H1 (cell line): ENCODE measurements at regions not wholly inside any gene's neighbourhood (a gene's known extent, or its start where the extent isn't known, plus 50 kb on each side); places are given as distances from the start of the nearest gene placed in this dataset.

Experiments used
- CTCF ChIA-PET: fragments of 300-600 bp; sonication (Branson Sonifier 250); formaldehyde crosslinking; loops from one replicate; lab custom pipeline; 2021; ENCODE audit not compliant: partially characterized antibody; lab: Charles Lee
- POLR2A ChIA-PET: fragments of 300-600 bp; sonication (Branson Sonifier 250); formaldehyde crosslinking; loops from one replicate; lab custom pipeline; 2021; ENCODE audit warnings: inconsistent platforms; ENCODE audit not compliant: partially characterized antibody; lab: Charles Lee
- DNase-seq, 2 experiments: peaks; one replicate each; pipeline versions ENCODE4 v3.0.0 to v3.0.0-alpha.2; 2010 to 2022; ENCODE audit warnings: low spot score in 2 of 2, low read depth in 1 of 2, mixed read lengths in 1 of 2
- FAIRE-seq: peaks from 2 replicates; lab custom pipeline; 2011; peaks lifted over from hg19 to GRCh38; lab: Jason Lieb, UNC
- H2AFZ ChIP-seq: 2 replicates; pipeline ENCODE4 v1.8.1; 2012; ENCODE audit warnings: low read length, inconsistent platforms
- H2AK5ac ChIP-seq: 2 replicates; pipeline ENCODE4 v1.6.1; 2013; ENCODE audit warnings: low read depth, low read length
- H2BK120ac ChIP-seq: replicated peaks from 2 replicates; pipeline ENCODE3; 2013; ENCODE audit warnings: low read depth, low read length, inconsistent platforms
- H2BK12ac ChIP-seq: 2 replicates; pipeline ENCODE4 v1.6.1; 2013; ENCODE audit warnings: low read depth, low read length
- H2BK15ac ChIP-seq: 2 replicates; pipeline ENCODE4 v1.6.1; 2013; ENCODE audit warnings: low read length
- H2BK20ac ChIP-seq: 2 replicates; pipeline ENCODE4 v1.6.1; 2013; ENCODE audit warnings: low read length
- H2BK5ac ChIP-seq: 2 replicates; pipeline ENCODE4 v1.6.1; 2013; ENCODE audit warnings: low read depth, low read length
- H3K14ac ChIP-seq: 2 replicates; pipeline ENCODE4 v1.6.1; 2013; ENCODE audit warnings: inconsistent platforms; ENCODE audit not compliant: insufficient read length
- H3K18ac ChIP-seq: 2 replicates; pipeline ENCODE4 v1.6.1; 2013; ENCODE audit warnings: low read length; ENCODE audit errors: extremely low read depth
- H3K23ac ChIP-seq: 2 replicates; pipeline ENCODE4 v1.6.1; 2013; ENCODE audit warnings: inconsistent platforms; ENCODE audit not compliant: insufficient read length
- H3K23me2 ChIP-seq: 2 replicates; pipeline ENCODE4 v1.6.1; 2013; ENCODE audit warnings: low read depth, low read length
- H3K27ac ChIP-seq: 2 replicates; pipeline ENCODE4 v1.6.1; 2011; ENCODE audit warnings: low read depth, low read length, inconsistent platforms
- H3K27me3 ChIP-seq, 4 experiments: replicated peaks in 1 of 4; 1 replicate in 1 of 4; 2 replicates in 3 of 4; pipeline versions ENCODE4 v1.6.1 to v1.8.1; 2011 to 2013; ENCODE audit warnings: low read length in 3 of 4, mild to moderate bottlenecking in 3 of 4, inconsistent platforms in 2 of 4, mixed read lengths in 2 of 4, moderate library complexity in 1 of 4; ENCODE audit not compliant: control insufficient read depth in 3 of 4, insufficient read depth in 3 of 4; ENCODE audit errors: extremely low read depth in 1 of 4
- H3K36me3 ChIP-seq, 4 experiments: 2 replicates each; pipeline versions ENCODE4 v1.6.1 to v1.8.1; 2011 to 2013; ENCODE audit warnings: mild to moderate bottlenecking in 4 of 4, low read length in 3 of 4, moderate library complexity in 2 of 4, control low read depth in 1 of 4, inconsistent platforms in 1 of 4; ENCODE audit not compliant: insufficient read depth in 4 of 4, control insufficient read depth in 2 of 4
- H3K4ac ChIP-seq: replicated peaks from 2 replicates; pipeline ENCODE3; 2013; ENCODE audit warnings: low read length, low read depth, mixed read lengths, inconsistent platforms; ENCODE audit not compliant: insufficient read length
- H3K4me1 ChIP-seq, 4 experiments: replicated peaks in 1 of 4; 1 replicate in 1 of 4; 2 replicates in 3 of 4; pipeline versions ENCODE4 v1.6.1 to v1.8.1; 2011 to 2013; ENCODE audit warnings: low read length in 3 of 4, inconsistent platforms in 2 of 4, mixed read lengths in 1 of 4; ENCODE audit not compliant: insufficient read depth in 4 of 4, control insufficient read depth in 3 of 4
- H3K4me2 ChIP-seq, 2 experiments: 2 replicates each; pipeline versions ENCODE4 v1.6.1 to v1.8.1; 2011 to 2013; ENCODE audit warnings: low read depth in 2 of 2, low read length in 2 of 2, control low read depth in 1 of 2, inconsistent platforms in 1 of 2, mild to moderate bottlenecking in 1 of 2; ENCODE audit not compliant: insufficient read depth in 1 of 2
- H3K4me3 ChIP-seq, 4 experiments: fragments of 200-600, 300-600 bp in 1 of 4; sonication (generic), shearing (Covaris generic), sonication (Bioruptor Twin) in 1 of 4; 2 replicates each; pipeline versions ENCODE4 v1.5.1 to v1.8.1; 2011 to 2016; ENCODE audit warnings: low read length in 4 of 4, low read depth in 3 of 4, control low read depth in 2 of 4, inconsistent platforms in 2 of 4, mild to moderate bottlenecking in 2 of 4, mixed read lengths in 1 of 4, moderate library complexity in 1 of 4; ENCODE audit not compliant: insufficient read depth in 2 of 4; ENCODE audit errors: extremely low read depth in 1 of 4
- H3K56ac ChIP-seq: replicated peaks from 2 replicates; pipeline ENCODE3; 2013; ENCODE audit warnings: low read depth, mild to moderate bottlenecking, mixed read lengths, low read length, inconsistent platforms; ENCODE audit not compliant: insufficient read length
- H3K79me1 ChIP-seq: 2 replicates; pipeline ENCODE4 v1.6.1; 2013; ENCODE audit warnings: low read depth, low read length, control low read depth
- H3K79me2 ChIP-seq, 2 experiments: 2 replicates each; pipeline versions ENCODE4 v1.6.1 to v1.8.1; 2012 to 2013; ENCODE audit warnings: low read length in 2 of 2, mild to moderate bottlenecking in 2 of 2, inconsistent platforms in 1 of 2; ENCODE audit not compliant: insufficient read depth in 2 of 2, control insufficient read depth in 1 of 2
- H3K9ac ChIP-seq, 4 experiments: replicated peaks in 1 of 4; 1 replicate in 1 of 4; 2 replicates in 3 of 4; pipeline versions ENCODE4 v1.6.1 to v1.8.1; 2011 to 2013; ENCODE audit warnings: low read depth in 3 of 4, low read length in 3 of 4, control low read depth in 2 of 4, mild to moderate bottlenecking in 2 of 4, moderate library complexity in 2 of 4, inconsistent platforms in 1 of 4; ENCODE audit errors: extremely low read depth in 1 of 4
- H3K9me3 ChIP-seq, 2 experiments: 2 replicates each; pipeline versions ENCODE4 v1.6.1 to v1.8.1; 2012 to 2013; ENCODE audit warnings: mild to moderate bottlenecking in 2 of 2, moderate library complexity in 2 of 2, control low read depth in 1 of 2, inconsistent platforms in 1 of 2, low read depth in 1 of 2, low read length in 1 of 2, mixed read lengths in 1 of 2; ENCODE audit not compliant: insufficient read depth in 2 of 2
- H4K20me1 ChIP-seq, 2 experiments: replicated peaks in 1 of 2; 2 replicates each; pipeline versions ENCODE3 to v1.8.1; 2011 to 2013; ENCODE audit warnings: inconsistent platforms in 2 of 2, low read length in 2 of 2, mild to moderate bottlenecking in 1 of 2; ENCODE audit not compliant: insufficient read depth in 2 of 2, control insufficient read depth in 1 of 2
- H4K5ac ChIP-seq: 2 replicates; pipeline ENCODE4 v1.6.1; 2013; ENCODE audit warnings: low read length, low read depth, mixed read lengths, inconsistent platforms; ENCODE audit not compliant: insufficient read length
- H4K8ac ChIP-seq: 2 replicates; pipeline ENCODE4 v1.8.0; 2013; ENCODE audit warnings: mild to moderate bottlenecking, moderate library complexity, low read length, inconsistent platforms; ENCODE audit not compliant: insufficient read depth; ENCODE audit errors: extremely low read depth
- H4K91ac ChIP-seq: replicated peaks from 2 replicates; pipeline ENCODE3; 2013; ENCODE audit warnings: low read length, mixed read lengths, inconsistent platforms; ENCODE audit not compliant: insufficient read length
- E2F6 ChIP-seq: IDR thresholded peaks from 2 replicates; pipeline ENCODE4 v1.6.1; 2012; ENCODE audit warnings: inconsistent platforms
- JUN ChIP-seq: IDR thresholded peaks from 2 replicates; pipeline ENCODE4 v1.6.1; 2011; ENCODE audit warnings: low read depth, mild to moderate bottlenecking, improper control_type of control experiment, low read length
- SAP30 ChIP-seq: fragments of 300-600 bp; sonication (generic); IDR thresholded peaks from 2 replicates; pipeline ENCODE4 v1.7.1; 2012; ENCODE audit warnings: low read length, moderate library complexity, mild to moderate bottlenecking, inconsistent platforms; ENCODE audit not compliant: insufficient read depth, insufficient replicate concordance
- TAF1 ChIP-seq: IDR thresholded peaks from 2 replicates; pipeline ENCODE4 v1.6.1; 2011; ENCODE audit warnings: mild to moderate bottlenecking, low read depth, low read length
- YY1 ChIP-seq: IDR thresholded peaks from 2 replicates; pipeline ENCODE4 v1.6.1; 2011; ENCODE audit warnings: low read depth, mild to moderate bottlenecking, low read length
- WGBS, 2 experiments: shearing (Covaris generic) in 1 of 2; methylation state at CpG; one replicate each; pipeline versions ENCODE4 v1.1.6 to v1.1.7; 2013 to 2015; ENCODE audit warnings: low lambda C conversion rate in 2 of 2, mixed read lengths in 2 of 2, inconsistent platforms in 1 of 2, low coverage in 1 of 2, missing lambda C conversion rate in 1 of 2; ENCODE audit not compliant: insufficient replicate concordance in 2 of 2, insufficient coverage in 1 of 2, insufficient read length in 1 of 2; ENCODE audit errors: extremely low coverage in 1 of 2, missing lambda C conversion rate in 1 of 2; 5-methylcytosine and 5-hydroxymethylcytosine counted together

GRCh38 chr5:6547498-6547897 is 85.3 kb downstream of the NSUN2 start:
- no peaks in the 10 kb centered on the region for H3K9me3 ChIP-seq
- H2AFZ ChIP-seq: no peak overlapping the region
- no peak overlapping the region for H2BK120ac ChIP-seq
- H3K4ac ChIP-seq: no peak overlapping the region
- no peak overlapping the region for H2BK5ac ChIP-seq
- H3K79me1 ChIP-seq: no peaks in the 10 kb centered on the region
- no peak overlapping the region for H3K56ac ChIP-seq
- no peak for FAIRE-seq
- no peak overlapping the region for H4K91ac ChIP-seq
- no peak overlapping the region for H3K23ac ChIP-seq
- H3K23me2 ChIP-seq: no peaks in the 10 kb centered on the region
- no peaks in the 10 kb centered on the region for H3K36me3 ChIP-seq
- no peak for DNase-seq
- H2BK15ac ChIP-seq: no peak overlapping the region
- H3K4me2 ChIP-seq: no peak overlapping the region
- no peak overlapping the region for H4K5ac ChIP-seq
- H3K79me2 ChIP-seq: no peaks in the 10 kb centered on the region
- no peaks in the 10 kb centered on the region for H3K27me3 ChIP-seq
- 88% methylated on average over 5 of the region's 5 CpGs; no CpG with 5 or more reads in 1 of the 2 experiments for WGBS, 2 experiments
- H3K9ac ChIP-seq: no peak overlapping the region
- no peak overlapping the region for H3K18ac ChIP-seq
- no peaks in the 10 kb centered on the region for H4K20me1 ChIP-seq
- TF ChIP-seq YY1: no peak
- no peak for TF ChIP-seq SAP30
- TF ChIP-seq TAF1: no peak
- no peak for TF ChIP-seq JUN
- TF ChIP-seq E2F6: no peak
- TF ChIP-seq, all 59 proteins: peak for 0
- Histone ChIP-seq H2BK20ac (no peak overlapping the region), H3K4me1 (no peaks in the 10 kb centered on the region), H2BK12ac (no peak overlapping the region), H2AK5ac (no peak overlapping the region), H3K4me3 (no peak overlapping the region), H3K14ac (no peak overlapping the region), H4K8ac (no peak overlapping the region), H3K27ac (no peak overlapping the region)
- CTCF ChIA-PET: interaction anchor here (1.3 to 1.5 kb wide), 3 partner anchors 27 to 35 kb away, joined by 3 read pairs; no protein-coding TSS in a partner anchor
- POLR2A ChIA-PET: no interaction called here
